ENCODE measurements at regions not wholly inside any gene's neighbourhood (a gene's known extent, or its start where the extent isn't known, plus 50 kb on each side); places are given as distances from the start of the nearest gene placed in this dataset.

DNA sequence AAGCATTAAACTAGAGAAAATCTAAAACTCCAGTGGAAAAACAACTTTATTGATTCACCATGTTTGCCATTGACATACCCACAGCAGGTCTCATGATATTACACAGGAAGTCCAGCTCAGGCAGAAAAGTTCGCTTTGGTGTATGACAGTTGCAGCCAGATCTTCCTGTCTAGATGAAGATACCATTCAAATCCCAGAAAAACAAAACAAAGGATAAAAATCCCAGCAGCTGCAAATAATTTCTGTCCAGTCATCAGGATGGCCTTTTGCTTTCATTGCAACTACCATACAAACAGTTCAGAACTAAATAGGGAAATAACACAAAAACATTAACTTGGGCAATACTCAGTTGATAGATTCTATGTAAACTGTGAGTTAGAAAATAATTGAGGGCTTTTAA, 136.0 kb upstream of the NREP start:
- no peak overlapping the region for H2AK5ac ChIP-seq (ENCODE audit: low read depth, low read length)
- no peak overlapping the region for H3K27ac ChIP-seq (ENCODE audit: insufficient read depth, low read length)
- H3K79me1 ChIP-seq (ENCODE audit: low read depth in 1 of 2, low read length in 2 of 2), result no peaks in the 10 kb centered on the region
- peak overlapping the region; percentile 7 for H2BK5ac ChIP-seq (ENCODE audit: low read depth, low read length, poor library complexity, severe bottlenecking)
- no peak overlapping the region for H3K9ac ChIP-seq (ENCODE audit: low read depth, low read length)
- H4K20me1 ChIP-seq (ENCODE audit: insufficient read depth, low read length), result no peaks in the 10 kb centered on the region
- 0 out of 2 replicates have a peak overlapping the region, but pooled peaks have one; percentile 15 for H4K5ac ChIP-seq (ENCODE audit: low read depth, low read length)
- no peak overlapping the region for H4K91ac ChIP-seq (ENCODE audit: insufficient read depth, low read depth, low read length)
- no peaks in the 10 kb centered on the region for H3K9me1 ChIP-seq (ENCODE audit: insufficient read depth, low read length)
- no peaks in the 10 kb centered on the region for H3K36me3 ChIP-seq (ENCODE audit: control insufficient read depth, insufficient read depth, low read length)
- H3K27me3 ChIP-seq (ENCODE audit: control insufficient read depth, insufficient read depth, low read length), result no peaks in the 10 kb centered on the region
- TF ChIP-seq CTCF (conservative IDR thresholded peaks at IDR 0.05; ENCODE audit: low read depth, low read length), result no peak
- no peak overlapping the region for H3K4me2 ChIP-seq (ENCODE audit: low read depth, low read length)
- H3K9me3 ChIP-seq (ENCODE audit: control insufficient read depth, insufficient read depth, low read length), result peaks cover 9% of the 10 kb centered on the region
- intact Hi-C loops (cut with micrococcal nuclease) (no loop called here), dilution Hi-C loops (cut with HindIII; ENCODE audit: low sequenced_read_pairs, unreplicated experiment) (no loop called here), in situ Hi-C loops (cut with MboI; ENCODE audit: low sequenced_read_pairs) (no loop called here)
- WGBS, 2 experiments (ENCODE audit: extremely low coverage in 2 of 2, insufficient read length in 1 of 2), result no CpG with 5 or more reads among the region's 1 CpG
- no peak overlapping the region for H2AFZ ChIP-seq (replicated peaks; ENCODE audit: low read length, poor library complexity)
- no peak overlapping the region for H2AK9ac ChIP-seq (replicated peaks; ENCODE audit: low read depth, low read length, poor library complexity)
- ChIA-PET CTCF (no interaction called here), POLR2A (ENCODE audit: unreplicated experiment) (no interaction called here)
- H4K8ac ChIP-seq (ENCODE audit: low read depth in 2 of 2, low read length in 2 of 2), result no peak overlapping the region
- H3K23ac ChIP-seq (ENCODE audit: low read depth, low read length), result no peak overlapping the region
- H3K4me3 ChIP-seq (ENCODE audit: insufficient read depth, low read depth, low read length), result no peak overlapping the region
- H3K4ac ChIP-seq (ENCODE audit: low read depth, low read length), result no peak overlapping the region
- DNase-seq (peak; percentile 18), ATAC-seq (ENCODE audit: low read depth) (peak; percentile 21; the same call in 1 of the 2 replicates)
- H2BK120ac ChIP-seq (ENCODE audit: low read depth, low read length), result no peak overlapping the region
- no peak overlapping the region for H2BK20ac ChIP-seq (ENCODE audit: low read depth, low read length)
- no peaks in the 10 kb centered on the region; the same call in 1 of the 2 replicates for H3K4me1 ChIP-seq (ENCODE audit: control insufficient read depth, insufficient read depth, low read length)
- H2BK15ac ChIP-seq (ENCODE audit: low read depth, low read length), result no peak overlapping the region
- no TSS peak for BruUV-seq (replicated peaks)
- no peak overlapping the region for H3K56ac ChIP-seq (ENCODE audit: extremely low read depth, insufficient read depth, low read length)
- 0 out of 2 replicates have a peak overlapping the region, but pooled peaks have one; percentile 1 for H3K14ac ChIP-seq (replicated peaks; ENCODE audit: low read depth, low read length)
- 0 out of 2 replicates have a peak overlapping the region, but pooled peaks have one; percentile 4 for H3K18ac ChIP-seq (ENCODE audit: low read depth, low read length)
